HFFc6 (cell line): ENCODE measurements at regions not wholly inside any gene's neighbourhood (a gene's known extent, or its start where the extent isn't known, plus 50 kb on each side); places are given as distances from the start of the nearest gene placed in this dataset.

Experiments
- DNase-seq: peaks from one replicate; pipeline ENCODE4 v3.0.0-alpha.2; 2018
- H3K27ac Mint-ChIP-seq: 2 replicates; pipeline ENCODE4 v1.8.0; 2020; ENCODE audit warnings: mild to moderate bottlenecking, mixed read lengths
- H3K27me3 Mint-ChIP-seq: 2 replicates; pipeline ENCODE4 v1.8.0; 2021; ENCODE audit warnings: mild to moderate bottlenecking, moderate library complexity, mixed read lengths; ENCODE audit not compliant: insufficient read depth
- H3K36me3 Mint-ChIP-seq: 2 replicates; pipeline ENCODE4 v1.8.0; 2021; ENCODE audit warnings: low read depth, mixed read lengths
- H3K4me1 Mint-ChIP-seq: 2 replicates; pipeline ENCODE4 v1.8.0; 2020; ENCODE audit warnings: low read depth, mixed read lengths
- H3K4me3 Mint-ChIP-seq: 2 replicates; pipeline ENCODE4 v1.8.0; 2020; ENCODE audit warnings: mild to moderate bottlenecking, moderate library complexity, mixed read lengths
- H3K9me3 Mint-ChIP-seq: 2 replicates; pipeline ENCODE4 v1.8.0; 2020; ENCODE audit warnings: mild to moderate bottlenecking, mixed read lengths
- TF ChIP-seq, protein P1 (sequence below): fragments of 200-600 bp; sonication (generic); IDR thresholded peaks from 2 replicates; pipeline ENCODE4 v1.5.0; 2021; ENCODE audit warnings: antibody characterized with exemption, mild to moderate bottlenecking

DNA sequence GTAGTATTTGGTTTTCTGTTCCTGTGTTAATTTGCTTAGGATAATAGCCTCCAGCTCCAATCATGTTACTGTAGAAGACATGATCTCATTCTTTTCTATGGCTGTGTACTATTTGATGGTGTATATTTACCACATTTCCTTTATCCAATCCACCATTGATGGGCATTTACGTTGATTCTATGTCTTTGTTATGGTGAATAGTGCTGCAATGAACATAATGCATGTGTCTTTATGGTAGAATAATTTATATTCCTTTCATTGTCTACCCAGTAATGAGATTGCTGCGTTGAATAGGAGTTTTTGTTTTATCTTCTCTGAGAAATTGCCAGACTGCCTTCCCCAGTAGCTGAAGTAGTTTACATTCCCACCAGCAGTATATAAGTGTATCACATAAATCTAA, 538.8 kb downstream of the LRRIQ3 start:
- TF ChIP-seq, protein P1, sequence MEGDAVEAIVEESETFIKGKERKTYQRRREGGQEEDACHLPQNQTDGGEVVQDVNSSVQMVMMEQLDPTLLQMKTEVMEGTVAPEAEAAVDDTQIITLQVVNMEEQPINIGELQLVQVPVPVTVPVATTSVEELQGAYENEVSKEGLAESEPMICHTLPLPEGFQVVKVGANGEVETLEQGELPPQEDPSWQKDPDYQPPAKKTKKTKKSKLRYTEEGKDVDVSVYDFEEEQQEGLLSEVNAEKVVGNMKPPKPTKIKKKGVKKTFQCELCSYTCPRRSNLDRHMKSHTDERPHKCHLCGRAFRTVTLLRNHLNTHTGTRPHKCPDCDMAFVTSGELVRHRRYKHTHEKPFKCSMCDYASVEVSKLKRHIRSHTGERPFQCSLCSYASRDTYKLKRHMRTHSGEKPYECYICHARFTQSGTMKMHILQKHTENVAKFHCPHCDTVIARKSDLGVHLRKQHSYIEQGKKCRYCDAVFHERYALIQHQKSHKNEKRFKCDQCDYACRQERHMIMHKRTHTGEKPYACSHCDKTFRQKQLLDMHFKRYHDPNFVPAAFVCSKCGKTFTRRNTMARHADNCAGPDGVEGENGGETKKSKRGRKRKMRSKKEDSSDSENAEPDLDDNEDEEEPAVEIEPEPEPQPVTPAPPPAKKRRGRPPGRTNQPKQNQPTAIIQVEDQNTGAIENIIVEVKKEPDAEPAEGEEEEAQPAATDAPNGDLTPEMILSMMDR, result no peak
- H3K36me3 Mint-ChIP-seq, result no peaks in the 10 kb centered on the region

GRCh38 chr1:73654714-73655113, 543.3 kb downstream of the LRRIQ3 start:
- Mint-ChIP-seq H3K27me3 (no peaks in the 10 kb centered on the region), H3K4me3 (no peak overlapping the region), H3K4me1 (no peaks in the 10 kb centered on the region), H3K36me3 (no peaks in the 10 kb centered on the region), H3K9me3 (peaks cover 11% of the 10 kb centered on the region), H3K27ac (no peak overlapping the region)
- TF ChIP-seq, protein P1, result no peak
- DNase-seq, result no peak

More for the DNA sequence above, 538.8 kb downstream of the LRRIQ3 start:
- no peaks in the 10 kb centered on the region for H3K4me1 Mint-ChIP-seq
- H3K27ac Mint-ChIP-seq, result no peak overlapping the region
- no peak for DNase-seq
- H3K27me3 Mint-ChIP-seq, result no peaks in the 10 kb centered on the region
- no peak overlapping the region for H3K4me3 Mint-ChIP-seq
- H3K9me3 Mint-ChIP-seq, result peaks cover 21% of the 10 kb centered on the region

- Mint-ChIP-seq H3K27ac (no peak overlapping the region), H3K4me3 (no peak overlapping the region), H3K4me1 (no peaks in the 10 kb centered on the region), H3K36me3 (peaks cover 2% of the 10 kb centered on the region; the same call in 1 of the 2 replicates), H3K9me3 (peaks cover 31% of the 10 kb centered on the region), H3K27me3 (no peaks in the 10 kb centered on the region)
- DNase-seq, result no peak
- TF ChIP-seq, protein P1, result no peak
Measured at GRCh38 chr1:73644198-73644597, 553.8 kb downstream of the LRRIQ3 start.

DNA sequence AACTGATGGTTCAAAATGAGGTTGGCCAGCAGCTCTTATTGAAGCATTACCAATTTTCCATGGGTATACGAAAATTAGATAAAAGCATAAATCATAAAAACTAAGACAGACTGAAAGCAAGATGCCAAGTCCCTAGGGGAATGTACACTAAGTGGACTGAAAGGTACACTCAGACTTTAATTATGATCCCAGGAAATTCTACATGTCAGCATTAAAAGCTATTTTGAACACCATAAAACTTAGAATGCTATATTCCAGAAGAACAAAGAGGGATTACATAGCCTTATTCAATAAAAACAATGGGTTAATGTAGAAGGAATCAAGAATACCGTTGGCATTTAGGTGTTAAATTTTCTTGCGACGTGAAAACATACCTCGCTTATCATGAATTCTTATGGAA, 558.5 kb downstream of the LRRIQ3 start:
- no peaks in the 10 kb centered on the region for H3K27me3 Mint-ChIP-seq
- peaks cover 21% of the 10 kb centered on the region for H3K9me3 Mint-ChIP-seq
- no peaks in the 10 kb centered on the region for H3K36me3 Mint-ChIP-seq
- no peak for DNase-seq
- H3K4me1 Mint-ChIP-seq, result no peaks in the 10 kb centered on the region
- TF ChIP-seq, protein P1, result no peak
- H3K4me3 Mint-ChIP-seq, result no peak overlapping the region
- no peak overlapping the region for H3K27ac Mint-ChIP-seq

GRCh38 chr1:73637264-73637663, 560.7 kb downstream of the LRRIQ3 start:
- DNase-seq, result no peak
- H3K4me1 Mint-ChIP-seq, result no peaks in the 10 kb centered on the region
- TF ChIP-seq, protein P1, result no peak
- H3K4me3 Mint-ChIP-seq, result no peak overlapping the region
- no peaks in the 10 kb centered on the region for H3K27me3 Mint-ChIP-seq
- no peak overlapping the region for H3K27ac Mint-ChIP-seq
- H3K9me3 Mint-ChIP-seq, result peaks cover 30% of the 10 kb centered on the region
- no peaks in the 10 kb centered on the region for H3K36me3 Mint-ChIP-seq

- H3K4me3 Mint-ChIP-seq, result no peak overlapping the region
- H3K36me3 Mint-ChIP-seq, result no peaks in the 10 kb centered on the region
- TF ChIP-seq, protein P1, result no peak
- no peak for DNase-seq
- H3K4me1 Mint-ChIP-seq, result no peaks in the 10 kb centered on the region
- no peaks in the 10 kb centered on the region for H3K27me3 Mint-ChIP-seq
- no peak overlapping the region for H3K27ac Mint-ChIP-seq
- H3K9me3 Mint-ChIP-seq, result peaks cover 29% of the 10 kb centered on the region
Measured at GRCh38 chr1:73635021-73635420, 563.0 kb downstream of the LRRIQ3 start.
